Endodermal cell (in vitro differentiated cells): ENCODE measurements at regions not wholly inside any gene's neighbourhood (a gene's known extent, or its start where the extent isn't known, plus 50 kb on each side); places are given as distances from the start of the nearest gene placed in this dataset.

Experiments used
- DNase-seq: peaks from one replicate; pipeline ENCODE4 v3.0.0-alpha.2; 2017
- H3K27ac ChIP-seq: 2 replicates; pipeline ENCODE4 v1.5.1; 2013; ENCODE audit warnings: mild to moderate bottlenecking, low read depth, low read length, moderate library complexity
- H3K27me3 ChIP-seq: 2 replicates; pipeline ENCODE4 v1.6.1; 2013; ENCODE audit warnings: mild to moderate bottlenecking, low read length, moderate library complexity; ENCODE audit not compliant: insufficient read depth, control insufficient read depth, poor library complexity, severe bottlenecking
- H3K36me3 ChIP-seq: 2 replicates; pipeline ENCODE4 v1.7.0; 2013; ENCODE audit warnings: mild to moderate bottlenecking, low read length, moderate library complexity; ENCODE audit not compliant: control insufficient read depth, insufficient read depth
- H3K4me1 ChIP-seq: one replicate; pipeline ENCODE4 v1.7.0; 2013; ENCODE audit warnings: low read length; ENCODE audit not compliant: control insufficient read depth, insufficient read depth
- H3K4me3 ChIP-seq: 2 replicates; pipeline ENCODE4 v1.5.1; 2013; ENCODE audit warnings: mild to moderate bottlenecking, low read length, moderate library complexity
- H3K9ac ChIP-seq: 2 replicates; pipeline ENCODE4 v1.6.1; 2013; ENCODE audit warnings: mild to moderate bottlenecking, low read length, moderate library complexity; ENCODE audit not compliant: poor library complexity, severe bottlenecking; ENCODE audit errors: extremely low read depth
- H3K9me3 ChIP-seq: 2 replicates; pipeline ENCODE4 v1.6.1; 2013; ENCODE audit warnings: mild to moderate bottlenecking, low read length, moderate library complexity; ENCODE audit not compliant: control insufficient read depth
- H3K27ac Mint-ChIP-seq: 2 replicates; pipeline ENCODE4 v1.8.0; 2020; ENCODE audit warnings: mixed read lengths
- H3K27me3 Mint-ChIP-seq: 2 replicates; pipeline ENCODE4 v1.8.0; 2021; ENCODE audit warnings: mild to moderate bottlenecking, mixed read lengths; ENCODE audit not compliant: insufficient read depth
- H3K36me3 Mint-ChIP-seq: 2 replicates; pipeline ENCODE4 v1.8.0; 2020; ENCODE audit warnings: low read depth, mixed read lengths
- H3K4me1 Mint-ChIP-seq: 2 replicates; pipeline ENCODE4 v1.8.0; 2020; ENCODE audit warnings: mixed read lengths
- H3K4me3 Mint-ChIP-seq: 2 replicates; pipeline ENCODE4 v1.8.0; 2020; ENCODE audit warnings: mild to moderate bottlenecking, moderate library complexity, mixed read lengths
- H3K9me3 Mint-ChIP-seq: 2 replicates; pipeline ENCODE4 v1.8.0; 2020; ENCODE audit warnings: mild to moderate bottlenecking, mixed read lengths
- WGBS, 2 experiments: methylation state at CpG; one replicate each; pipeline versions ENCODE4 v1.1.5 to v1.1.7; 2013; ENCODE audit warnings: missing lambda C conversion rate in 2 of 2, mixed read lengths in 1 of 2; ENCODE audit not compliant: insufficient coverage in 1 of 2, insufficient read length in 1 of 2; 5-methylcytosine and 5-hydroxymethylcytosine counted together
- TF ChIP-seq, protein P1 (sequence below): fragments of 200-600 bp; sonication (generic); conservative IDR thresholded peaks from 2 replicates; pipeline ENCODE4 v1.5.0; 2021; ENCODE audit warnings: antibody characterized with exemption, mild to moderate bottlenecking

DNA sequence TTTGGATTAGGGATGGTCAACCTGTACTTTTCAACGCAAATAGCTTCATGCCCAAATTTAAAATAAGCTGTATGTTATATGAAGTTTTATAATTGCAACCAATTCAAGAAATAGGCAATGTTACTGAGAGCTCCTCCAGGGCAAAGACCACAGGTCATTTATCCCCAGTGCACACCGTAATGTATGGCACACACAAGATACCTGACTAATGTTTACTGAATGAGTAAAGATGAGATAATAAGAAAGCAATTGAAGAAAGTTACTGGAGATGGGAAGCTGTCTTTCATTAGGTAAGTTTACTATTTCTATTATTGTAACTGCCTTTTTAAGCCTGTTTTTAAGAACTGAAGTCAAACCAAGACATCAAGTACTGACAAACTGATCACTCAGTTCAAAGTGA lies 184.5 kb upstream of the VRK2 start:
- no peaks in the 10 kb centered on the region for H3K27me3 ChIP-seq
- H3K4me3 ChIP-seq: no peak overlapping the region
- no peak overlapping the region for H3K27ac ChIP-seq
- no peak overlapping the region for H3K4me3 Mint-ChIP-seq
- no peaks in the 10 kb centered on the region for H3K4me1 Mint-ChIP-seq
- no peaks in the 10 kb centered on the region for H3K9me3 Mint-ChIP-seq
- no peaks in the 10 kb centered on the region for H3K36me3 Mint-ChIP-seq
- H3K27me3 Mint-ChIP-seq: no peaks in the 10 kb centered on the region
- no peak overlapping the region for H3K27ac Mint-ChIP-seq
- H3K9me3 ChIP-seq: no peaks in the 10 kb centered on the region
- WGBS, 2 experiments: 95 to 100% methylated on average over 1 to 2 of the region's 2 CpGs
- DNase-seq: no peak
- no peaks in the 10 kb centered on the region for H3K36me3 ChIP-seq
- TF ChIP-seq, protein P1, sequence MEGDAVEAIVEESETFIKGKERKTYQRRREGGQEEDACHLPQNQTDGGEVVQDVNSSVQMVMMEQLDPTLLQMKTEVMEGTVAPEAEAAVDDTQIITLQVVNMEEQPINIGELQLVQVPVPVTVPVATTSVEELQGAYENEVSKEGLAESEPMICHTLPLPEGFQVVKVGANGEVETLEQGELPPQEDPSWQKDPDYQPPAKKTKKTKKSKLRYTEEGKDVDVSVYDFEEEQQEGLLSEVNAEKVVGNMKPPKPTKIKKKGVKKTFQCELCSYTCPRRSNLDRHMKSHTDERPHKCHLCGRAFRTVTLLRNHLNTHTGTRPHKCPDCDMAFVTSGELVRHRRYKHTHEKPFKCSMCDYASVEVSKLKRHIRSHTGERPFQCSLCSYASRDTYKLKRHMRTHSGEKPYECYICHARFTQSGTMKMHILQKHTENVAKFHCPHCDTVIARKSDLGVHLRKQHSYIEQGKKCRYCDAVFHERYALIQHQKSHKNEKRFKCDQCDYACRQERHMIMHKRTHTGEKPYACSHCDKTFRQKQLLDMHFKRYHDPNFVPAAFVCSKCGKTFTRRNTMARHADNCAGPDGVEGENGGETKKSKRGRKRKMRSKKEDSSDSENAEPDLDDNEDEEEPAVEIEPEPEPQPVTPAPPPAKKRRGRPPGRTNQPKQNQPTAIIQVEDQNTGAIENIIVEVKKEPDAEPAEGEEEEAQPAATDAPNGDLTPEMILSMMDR: no peak
- H3K9ac ChIP-seq: no peak overlapping the region
- no peaks in the 10 kb centered on the region for H3K4me1 ChIP-seq

DNA sequence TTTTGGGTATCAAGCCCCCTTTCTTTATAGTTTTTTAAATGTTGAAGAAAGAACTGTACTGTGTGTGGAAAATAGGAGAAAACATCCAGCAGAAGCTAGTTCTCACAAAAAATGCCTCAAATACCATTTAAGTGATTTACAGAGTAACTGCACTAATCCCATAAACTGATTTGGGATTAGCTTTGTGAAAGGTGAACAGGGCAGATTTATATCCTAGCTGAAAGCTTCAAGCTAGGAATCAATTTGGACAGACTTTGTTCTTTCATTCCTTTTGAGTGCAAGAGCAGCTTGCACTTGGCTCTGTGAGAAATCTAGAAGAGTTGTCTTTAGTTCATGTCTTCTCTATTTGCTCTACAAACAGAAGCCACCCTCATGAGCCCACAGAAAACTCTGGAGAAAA lies 183.9 kb upstream of the VRK2 start:
- Mint-ChIP-seq H3K4me1 (no peaks in the 10 kb centered on the region), H3K27ac (no peak overlapping the region), H3K27me3 (no peaks in the 10 kb centered on the region), H3K9me3 (no peaks in the 10 kb centered on the region), H3K36me3 (no peaks in the 10 kb centered on the region), H3K4me3 (no peak overlapping the region)
- Histone ChIP-seq H3K9ac (no peak overlapping the region), H3K4me1 (no peaks in the 10 kb centered on the region), H3K9me3 (no peaks in the 10 kb centered on the region), H3K27me3 (no peaks in the 10 kb centered on the region), H3K4me3 (no peak overlapping the region), H3K27ac (no peak overlapping the region), H3K36me3 (no peaks in the 10 kb centered on the region)
- no peak for DNase-seq
- TF ChIP-seq, protein P1: no peak

DNA sequence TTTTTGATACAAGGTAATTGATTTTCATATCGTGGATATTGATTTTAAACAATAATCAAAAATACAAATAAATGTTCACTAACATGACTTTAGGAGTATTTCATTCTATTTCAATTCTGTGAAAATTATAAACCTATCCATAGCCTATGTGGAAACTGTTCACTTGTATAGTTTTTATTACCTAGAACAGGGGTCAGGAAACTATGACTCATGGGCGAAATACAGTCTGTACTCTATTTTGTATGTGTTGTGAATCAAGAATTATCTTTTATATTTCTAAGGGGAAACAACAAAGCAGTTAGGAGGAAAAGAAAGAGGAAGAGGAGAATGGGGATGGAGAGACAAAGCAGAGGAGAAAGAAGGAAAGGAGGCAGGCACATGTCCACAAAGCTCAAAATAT lies 181.7 kb upstream of the VRK2 start:
- Mint-ChIP-seq H3K27ac (no peak overlapping the region), H3K36me3 (no peaks in the 10 kb centered on the region), H3K9me3 (no peaks in the 10 kb centered on the region), H3K27me3 (no peaks in the 10 kb centered on the region), H3K4me1 (no peaks in the 10 kb centered on the region), H3K4me3 (no peak overlapping the region)
- H3K4me1 ChIP-seq: no peaks in the 10 kb centered on the region
- no peaks in the 10 kb centered on the region for H3K9me3 ChIP-seq
- no peaks in the 10 kb centered on the region for H3K36me3 ChIP-seq
- H3K4me3 ChIP-seq: no peak overlapping the region
- no peak overlapping the region for H3K9ac ChIP-seq
- no peak overlapping the region for H3K27ac ChIP-seq
- DNase-seq: no peak
- TF ChIP-seq, protein P1: no peak
- H3K27me3 ChIP-seq: no peaks in the 10 kb centered on the region
- 77% methylated on average over 1 of the region's 2 CpGs; no CpG with 5 or more reads in 1 of the 2 experiments for WGBS, 2 experiments
